DND-41 (cell line): ENCODE measurements at regions not wholly inside any gene's neighbourhood (a gene's known extent, or its start where the extent isn't known, plus 50 kb on each side); places are given as distances from the start of the nearest gene placed in this dataset.

Experiments
- ATAC-seq: fragments of 200-7000 bp; cut with Tn5 transposase; 3 replicates; pipeline ENCODE4 v1.9.1; 2021; ENCODE audit warnings: low read depth; ENCODE audit not compliant: insufficient read depth
- DNase-seq: peaks from one replicate; pipeline ENCODE4 v3.0.0-alpha.2; 2020
- H2AFZ ChIP-seq: 2 replicates; pipeline ENCODE4 v1.6.0; 2012; ENCODE audit warnings: low read depth, low read length
- H3K27ac ChIP-seq: 2 replicates; pipeline ENCODE4 v1.5.1; 2012; ENCODE audit warnings: low read length, inconsistent platforms
- H3K27me3 ChIP-seq: fragments of 200-600 bp; sonication (generic); 2 replicates; pipeline ENCODE4 v1.6.0; 2012; ENCODE audit warnings: low read length, mild to moderate bottlenecking, inconsistent platforms; ENCODE audit not compliant: insufficient read depth, poor library complexity
- H3K36me3 ChIP-seq: 2 replicates; pipeline ENCODE4 v1.5.1; 2012; ENCODE audit warnings: low read length, inconsistent platforms; ENCODE audit not compliant: insufficient read depth
- H3K4me1 ChIP-seq: 2 replicates; pipeline ENCODE4 v1.5.1; 2012; ENCODE audit warnings: mild to moderate bottlenecking, low read length; ENCODE audit not compliant: insufficient read depth
- H3K4me2 ChIP-seq: 2 replicates; pipeline ENCODE4 v1.6.0; 2012; ENCODE audit warnings: mild to moderate bottlenecking, moderate library complexity, low read length, inconsistent platforms; ENCODE audit not compliant: insufficient read depth
- H3K4me3 ChIP-seq, 2 experiments: fragments of 200-600 bp in 1 of 2; shearing (Covaris generic) in 1 of 2; 2 replicates each; pipeline ENCODE4 v1.5.1; 2012 to 2016; ENCODE audit warnings: inconsistent platforms in 2 of 2, low read length in 2 of 2, mild to moderate bottlenecking in 2 of 2, low read depth in 1 of 2, moderate library complexity in 1 of 2
- H3K79me2 ChIP-seq: 2 replicates; pipeline ENCODE4 v1.6.0; 2012; ENCODE audit warnings: low read length, inconsistent platforms; ENCODE audit not compliant: insufficient read depth
- H3K9ac ChIP-seq: 2 replicates; pipeline ENCODE4 v1.6.0; 2012; ENCODE audit warnings: low read depth, mild to moderate bottlenecking, inconsistent platforms, low read length, moderate library complexity
- H3K9me3 ChIP-seq: 2 replicates; pipeline ENCODE4 v1.5.1; 2012; ENCODE audit warnings: low read length, moderate library complexity, mild to moderate bottlenecking, inconsistent platforms; ENCODE audit not compliant: insufficient read depth, severe bottlenecking
- H4K20me1 ChIP-seq: 2 replicates; pipeline ENCODE4 v1.6.0; 2012; ENCODE audit warnings: low read length; ENCODE audit not compliant: insufficient read depth
- CTCF ChIP-seq: IDR thresholded peaks from 2 replicates; pipeline ENCODE4 v1.5.1; 2012; ENCODE audit warnings: borderline replicate concordance, low read length, moderate library complexity, mild to moderate bottlenecking; ENCODE audit not compliant: poor library complexity, severe bottlenecking; ENCODE audit errors: extremely low read depth
- EZH2 ChIP-seq: IDR thresholded peaks from 3 replicates; pipeline ENCODE4 v1.6.1; 2012; ENCODE audit warnings: borderline replicate concordance, low read depth, mild to moderate bottlenecking, moderate library complexity, low read length, inconsistent platforms; ENCODE audit not compliant: severe bottlenecking

- H3K9me3 ChIP-seq = no peaks in the 10 kb centered on the region
- TF ChIP-seq EZH2 = no peak
- TF ChIP-seq CTCF = no peak
- ATAC-seq (no peak), DNase-seq (no peak)
- H3K4me1 ChIP-seq = no peaks in the 10 kb centered on the region
- H3K27ac ChIP-seq = no peak overlapping the region
- no peak overlapping the region for H3K9ac ChIP-seq
- H3K27me3 ChIP-seq = peaks cover 3% of the 10 kb centered on the region
- no peak overlapping the region for H3K4me3 ChIP-seq
- H3K4me2 ChIP-seq = no peak overlapping the region
- H2AFZ ChIP-seq = no peak overlapping the region
- no peaks in the 10 kb centered on the region for H3K79me2 ChIP-seq
- H3K36me3 ChIP-seq = no peaks in the 10 kb centered on the region
- no peaks in the 10 kb centered on the region for H4K20me1 ChIP-seq
Measured at GRCh38 chr11:112786196-112786595, 175.0 kb upstream of the NCAM1 start.

DNA sequence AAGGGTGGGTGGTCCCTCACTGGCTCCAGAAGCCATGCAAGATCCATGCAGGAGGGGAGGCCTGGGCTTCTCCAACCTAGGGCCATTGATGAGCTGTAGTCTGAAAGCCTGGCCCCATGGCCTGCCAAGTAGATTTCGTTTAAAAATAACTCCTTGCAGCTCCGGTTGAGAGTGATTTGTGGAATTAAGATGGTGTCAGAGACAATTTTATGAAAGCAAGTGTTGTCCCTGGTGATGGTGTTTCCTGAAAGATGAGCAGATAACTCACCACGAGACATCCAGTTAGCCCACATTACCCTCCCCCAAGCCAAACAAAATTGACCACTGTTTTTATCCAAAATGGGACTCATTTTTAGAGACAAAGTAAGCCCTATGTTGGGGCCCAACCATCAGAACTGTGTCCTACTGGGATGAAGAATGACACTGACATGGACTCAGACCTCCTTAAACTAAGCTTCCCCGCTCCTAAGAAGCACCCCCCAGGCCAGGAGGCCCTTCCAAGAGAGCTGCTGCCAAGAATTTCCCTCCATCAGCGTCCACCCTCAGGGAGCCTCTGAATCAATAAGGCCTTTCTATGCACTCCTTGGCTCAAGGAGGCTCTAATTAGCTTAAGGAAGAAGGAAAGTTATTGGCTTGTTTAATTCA, 174.2 kb upstream of the NCAM1 start:
- no peak for ATAC-seq
- TF ChIP-seq EZH2 (no peak), CTCF (no peak)
- H3K9me3 ChIP-seq = no peaks in the 10 kb centered on the region
- no peaks in the 10 kb centered on the region for H3K36me3 ChIP-seq
- H2AFZ ChIP-seq = no peak overlapping the region
- no peak overlapping the region for H3K27ac ChIP-seq
- no peaks in the 10 kb centered on the region for H4K20me1 ChIP-seq
- no peak overlapping the region for H3K9ac ChIP-seq
- H3K79me2 ChIP-seq = no peaks in the 10 kb centered on the region
- no peak overlapping the region for H3K4me2 ChIP-seq
- H3K4me1 ChIP-seq = no peaks in the 10 kb centered on the region
- DNase-seq = no peak
- peaks cover 3% of the 10 kb centered on the region for H3K27me3 ChIP-seq
- H3K4me3 ChIP-seq = no peak overlapping the region

- Histone ChIP-seq H3K4me1 (no peaks in the 10 kb centered on the region), H3K79me2 (no peaks in the 10 kb centered on the region), H3K4me2 (no peak overlapping the region), H3K9ac (no peak overlapping the region), H3K36me3 (no peaks in the 10 kb centered on the region), H3K4me3 (no peak overlapping the region), H3K27me3 (peaks cover 3% of the 10 kb centered on the region), H3K27ac (no peak overlapping the region), H2AFZ (no peak overlapping the region), H3K9me3 (no peaks in the 10 kb centered on the region), H4K20me1 (no peaks in the 10 kb centered on the region)
- TF ChIP-seq EZH2 = no peak
- TF ChIP-seq CTCF = no peak
- DNase-seq = no peak
- no peak for ATAC-seq
Measured at GRCh38 chr11:112789481-112789880, 171.7 kb upstream of the NCAM1 start.

DNA sequence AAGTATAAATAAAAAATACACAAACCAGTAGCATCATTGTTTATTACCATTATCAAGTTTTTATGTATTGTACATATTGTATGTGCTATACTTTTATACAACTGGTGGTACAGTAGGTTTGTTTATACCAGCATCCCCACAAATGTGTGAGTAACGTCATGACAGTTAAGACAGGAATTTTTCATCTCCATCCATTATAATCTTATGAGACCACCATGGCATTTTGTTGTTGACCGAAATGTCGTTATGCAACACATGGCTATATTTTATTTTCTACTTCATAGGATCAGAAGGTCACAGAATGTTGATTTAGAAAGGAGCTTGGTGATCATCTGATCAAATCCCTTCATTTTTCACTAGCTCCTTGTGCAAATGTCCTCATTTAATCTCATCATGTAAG, 170.9 kb upstream of the NCAM1 start:
- Histone ChIP-seq H3K79me2 (no peaks in the 10 kb centered on the region), H3K9me3 (no peaks in the 10 kb centered on the region), H3K36me3 (no peaks in the 10 kb centered on the region), H3K4me1 (no peaks in the 10 kb centered on the region), H3K4me3 (no peak overlapping the region), H3K27ac (no peak overlapping the region), H2AFZ (no peak overlapping the region), H3K4me2 (no peak overlapping the region), H3K27me3 (peaks cover 3% of the 10 kb centered on the region), H4K20me1 (no peaks in the 10 kb centered on the region), H3K9ac (no peak overlapping the region)
- no peak for DNase-seq
- TF ChIP-seq EZH2 = no peak
- no peak for TF ChIP-seq CTCF
- ATAC-seq = no peak
